Karpas-422 (cell line): ENCODE measurements at regions not wholly inside any gene's neighbourhood (a gene's known extent, or its start where the extent isn't known, plus 50 kb on each side); places are given as distances from the start of the nearest gene placed in this dataset.

ENCODE experiments used
- DNase-seq: peaks from one replicate; pipeline ENCODE4 v3.0.0-alpha.2; 2015
- H2AFZ ChIP-seq: fragments of 200-600 bp; sonication (generic); 2 replicates; pipeline ENCODE4 v1.6.1; 2014; ENCODE audit warnings: antibody characterized with exemption, low read length, mixed read lengths
- H3K27ac ChIP-seq: fragments of 200-600 bp; sonication (generic); 2 replicates; pipeline ENCODE4 v1.5.1; 2014; ENCODE audit warnings: mild to moderate bottlenecking, low read length, moderate library complexity
- H3K27me3 ChIP-seq: fragments of 200-600 bp; sonication (generic); 2 replicates; pipeline ENCODE4 v1.6.1; 2014; ENCODE audit warnings: low read length, mixed read lengths
- H3K36me3 ChIP-seq: fragments of 200-600 bp; sonication (generic); 2 replicates; pipeline ENCODE4 v1.6.1; 2014; ENCODE audit warnings: low read length, mixed read lengths; ENCODE audit not compliant: insufficient read depth
- H3K4me1 ChIP-seq: fragments of 200-600 bp; sonication (generic); 2 replicates; pipeline ENCODE4 v1.6.1; 2014; ENCODE audit warnings: mild to moderate bottlenecking, low read length, mixed read lengths
- H3K4me2 ChIP-seq: fragments of 200-600 bp; sonication (generic); 2 replicates; pipeline ENCODE4 v1.6.1; 2014; ENCODE audit warnings: low read length, low read depth, mild to moderate bottlenecking; ENCODE audit not compliant: poor library complexity, severe bottlenecking
- H3K4me3 ChIP-seq: fragments of 200-600 bp; sonication (generic); 2 replicates; pipeline ENCODE4 v1.5.1; 2014; ENCODE audit warnings: mild to moderate bottlenecking, antibody characterized with exemption, low read length, mixed read lengths
- H3K79me2 ChIP-seq: fragments of 200-600 bp; sonication (generic); 2 replicates; pipeline ENCODE4 v1.6.1; 2014; ENCODE audit warnings: mild to moderate bottlenecking, low read length, mixed read lengths
- H3K9ac ChIP-seq: fragments of 200-600 bp; sonication (generic); 2 replicates; pipeline ENCODE4 v1.6.0; 2014; ENCODE audit warnings: low read length
- H3K9me2 ChIP-seq: fragments of 200-600 bp; sonication (generic), shearing (Covaris generic); replicated peaks from 2 replicates; pipeline ENCODE4 v1.6.0; 2014; ENCODE audit warnings: mild to moderate bottlenecking, low read length, moderate library complexity; ENCODE audit not compliant: insufficient read depth
- H3K9me3 ChIP-seq: fragments of 300-700, 200-600 bp; sonication (generic); 2 replicates; pipeline ENCODE4 v1.6.1; 2014; ENCODE audit warnings: low read length, mixed read lengths
- H4K20me1 ChIP-seq: fragments of 200-600 bp; sonication (generic); 2 replicates; pipeline ENCODE4 v1.6.1; 2014; ENCODE audit warnings: mild to moderate bottlenecking, antibody characterized with exemption, low read length, low read depth; ENCODE audit not compliant: insufficient read depth

DNA sequence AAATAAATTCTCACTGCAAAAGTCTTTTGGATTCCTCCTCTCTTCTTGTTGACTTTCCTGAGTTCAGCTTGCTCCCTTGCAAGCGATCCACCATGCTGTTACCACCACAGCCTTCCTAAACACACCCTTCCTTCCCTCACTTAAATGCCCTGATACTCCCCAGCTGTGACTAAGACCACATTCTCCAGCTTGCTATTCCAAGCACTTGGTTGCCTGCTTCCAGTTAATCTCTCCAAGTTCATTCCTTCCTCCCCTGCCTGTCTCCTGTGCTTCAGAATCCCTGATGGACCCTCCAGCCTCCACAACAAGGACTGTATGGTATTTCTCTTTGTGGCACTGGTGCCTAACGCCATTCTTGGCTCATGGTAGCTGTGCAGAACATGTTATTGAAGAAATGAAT lies 603.9 kb upstream of the CADM1 start:
- no peaks in the 10 kb centered on the region for H3K4me1 ChIP-seq
- H3K4me3 ChIP-seq = no peak overlapping the region
- no peak overlapping the region for H3K4me2 ChIP-seq
- H3K79me2 ChIP-seq = no peaks in the 10 kb centered on the region
- no peaks in the 10 kb centered on the region for H3K36me3 ChIP-seq
- H3K9ac ChIP-seq = no peak overlapping the region
- H3K27ac ChIP-seq = no peak overlapping the region
- no peak overlapping the region for H2AFZ ChIP-seq
- no peaks in the 10 kb centered on the region for H4K20me1 ChIP-seq
- DNase-seq = no peak
- H3K9me3 ChIP-seq = no peaks in the 10 kb centered on the region
- H3K9me2 ChIP-seq = no peaks in the 10 kb centered on the region
- H3K27me3 ChIP-seq = no peaks in the 10 kb centered on the region

- no peaks in the 10 kb centered on the region for H3K36me3 ChIP-seq
- no peaks in the 10 kb centered on the region for H3K79me2 ChIP-seq
- no peak for DNase-seq
- no peaks in the 10 kb centered on the region for H3K4me1 ChIP-seq
- H3K4me3 ChIP-seq = no peak overlapping the region
- H3K27ac ChIP-seq = no peak overlapping the region
- no peaks in the 10 kb centered on the region for H3K9me2 ChIP-seq
- H3K9me3 ChIP-seq = no peaks in the 10 kb centered on the region
- H3K4me2 ChIP-seq = no peak overlapping the region
- no peaks in the 10 kb centered on the region for H4K20me1 ChIP-seq
- H3K9ac ChIP-seq = no peak overlapping the region
- no peaks in the 10 kb centered on the region for H3K27me3 ChIP-seq
- no peak overlapping the region for H2AFZ ChIP-seq
Measured at GRCh38 chr11:116107229-116107628, 603.0 kb upstream of the CADM1 start.

GRCh38 chr11:116104498-116105174 lies 600.4 kb upstream of the CADM1 start:
- Histone ChIP-seq H3K27me3 (no peaks in the 10 kb centered on the region), H2AFZ (no peak overlapping the region), H3K9me3 (no peaks in the 10 kb centered on the region), H3K79me2 (no peaks in the 10 kb centered on the region), H3K4me1 (no peaks in the 10 kb centered on the region), H3K4me3 (no peak overlapping the region), H3K9ac (no peak overlapping the region), H4K20me1 (no peaks in the 10 kb centered on the region), H3K36me3 (no peaks in the 10 kb centered on the region), H3K9me2 (no peaks in the 10 kb centered on the region), H3K27ac (no peak overlapping the region), H3K4me2 (no peak overlapping the region)
- DNase-seq = no peak

DNA sequence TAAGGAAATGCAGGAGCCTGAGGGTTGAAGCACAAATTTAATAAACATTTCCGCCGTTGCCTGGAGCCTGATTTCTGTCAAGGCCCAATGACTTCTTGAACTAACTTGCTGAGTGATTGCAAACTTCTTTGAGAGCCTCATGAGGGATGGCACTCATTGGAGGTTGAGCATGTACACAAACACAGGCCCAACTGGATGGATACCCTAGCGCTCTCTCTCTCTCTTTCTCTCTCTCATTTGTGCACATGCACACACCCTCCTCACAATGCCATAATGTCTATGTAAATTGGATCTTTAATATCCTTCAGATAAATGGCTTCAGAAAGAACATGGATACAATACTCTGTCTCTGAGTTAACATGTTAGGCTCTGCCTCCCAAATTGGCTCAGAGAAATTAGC lies 597.7 kb upstream of the CADM1 start:
- H3K36me3 ChIP-seq = no peaks in the 10 kb centered on the region
- no peak for DNase-seq
- no peaks in the 10 kb centered on the region for H3K4me1 ChIP-seq
- no peak overlapping the region for H3K4me3 ChIP-seq
- H2AFZ ChIP-seq = no peak overlapping the region
- no peaks in the 10 kb centered on the region for H3K9me3 ChIP-seq
- H3K9ac ChIP-seq = no peak overlapping the region
- H3K27ac ChIP-seq = no peak overlapping the region
- H3K4me2 ChIP-seq = no peak overlapping the region
- H3K27me3 ChIP-seq = no peaks in the 10 kb centered on the region
- no peaks in the 10 kb centered on the region for H3K9me2 ChIP-seq
- no peaks in the 10 kb centered on the region for H3K79me2 ChIP-seq
- H4K20me1 ChIP-seq = no peaks in the 10 kb centered on the region

GRCh38 chr11:116100016-116100415 lies 595.8 kb upstream of the CADM1 start:
- no peak for DNase-seq
- H3K9ac ChIP-seq = no peak overlapping the region
- H3K36me3 ChIP-seq = no peaks in the 10 kb centered on the region
- no peak overlapping the region for H2AFZ ChIP-seq
- no peaks in the 10 kb centered on the region for H3K9me3 ChIP-seq
- no peak overlapping the region for H3K4me2 ChIP-seq
- H3K79me2 ChIP-seq = no peaks in the 10 kb centered on the region
- no peaks in the 10 kb centered on the region for H3K9me2 ChIP-seq
- no peak overlapping the region for H3K27ac ChIP-seq
- H4K20me1 ChIP-seq = no peaks in the 10 kb centered on the region
- no peaks in the 10 kb centered on the region for H3K4me1 ChIP-seq
- H3K27me3 ChIP-seq = no peaks in the 10 kb centered on the region
- no peak overlapping the region for H3K4me3 ChIP-seq

DNA sequence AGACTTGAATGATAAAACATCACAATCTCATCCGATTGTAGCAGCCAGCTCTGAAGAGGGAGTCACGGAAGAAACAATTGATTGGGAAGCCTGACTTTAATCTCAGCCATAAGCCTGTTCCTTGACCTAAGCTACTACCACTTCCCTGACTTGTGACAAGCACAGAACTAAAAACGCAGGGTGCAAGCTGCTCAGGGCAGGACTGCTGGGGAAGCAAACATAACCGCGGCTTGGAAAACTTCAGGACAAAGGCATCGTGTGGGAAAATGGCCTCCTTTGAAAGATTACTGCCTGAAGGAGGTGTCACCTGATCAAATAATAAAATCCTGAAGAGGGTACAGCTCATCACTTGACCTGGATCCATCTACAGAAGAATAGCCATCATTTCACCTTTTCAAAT lies 595.3 kb upstream of the CADM1 start:
- Histone ChIP-seq H3K9ac (no peak overlapping the region), H3K4me3 (no peak overlapping the region), H3K4me2 (no peak overlapping the region), H2AFZ (no peak overlapping the region), H3K9me2 (no peaks in the 10 kb centered on the region), H4K20me1 (no peaks in the 10 kb centered on the region), H3K27me3 (no peaks in the 10 kb centered on the region), H3K27ac (no peak overlapping the region), H3K9me3 (no peaks in the 10 kb centered on the region), H3K36me3 (no peaks in the 10 kb centered on the region), H3K4me1 (no peaks in the 10 kb centered on the region), H3K79me2 (no peaks in the 10 kb centered on the region)
- no peak for DNase-seq

DNA sequence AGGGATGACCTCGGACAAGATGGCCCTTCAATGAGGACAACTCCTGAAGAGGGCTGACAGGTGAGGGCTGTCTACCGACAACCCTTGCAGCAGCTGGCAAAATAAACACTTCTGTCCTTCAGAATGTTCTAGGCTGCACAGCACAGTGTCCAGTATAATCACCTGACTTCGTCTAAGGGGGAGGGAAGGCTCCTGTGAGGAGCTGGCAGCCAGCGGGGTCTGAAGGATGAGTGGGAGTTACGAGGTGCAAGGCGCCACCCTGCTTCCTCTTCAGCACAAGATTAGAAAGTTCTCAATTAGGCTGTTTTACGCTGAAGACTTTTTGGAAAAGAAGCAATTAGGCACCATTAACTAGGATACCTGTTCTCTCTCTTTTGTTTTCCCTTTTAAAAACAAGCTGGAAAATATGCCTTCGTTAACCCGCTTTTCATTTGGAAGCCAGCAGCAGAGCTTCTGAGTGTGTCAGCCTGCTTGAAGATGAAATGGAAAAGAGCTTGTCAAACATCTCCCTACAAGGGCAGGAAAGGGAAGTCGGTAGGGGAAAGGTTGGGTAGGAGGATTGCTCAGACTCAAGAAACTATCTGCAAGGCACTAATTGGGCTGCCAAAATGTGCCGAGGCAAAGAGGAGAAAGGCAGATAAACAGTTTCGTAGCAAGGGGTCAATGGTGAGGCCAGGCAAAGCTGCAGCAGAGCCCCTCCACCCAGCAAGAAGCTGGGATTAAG lies 592.2 kb upstream of the CADM1 start:
- no peak overlapping the region for H3K4me3 ChIP-seq
- no peaks in the 10 kb centered on the region for H3K36me3 ChIP-seq
- no peak overlapping the region for H3K4me2 ChIP-seq
- no peak overlapping the region for H2AFZ ChIP-seq
- H3K9ac ChIP-seq = no peak overlapping the region
- H4K20me1 ChIP-seq = no peaks in the 10 kb centered on the region
- no peaks in the 10 kb centered on the region for H3K4me1 ChIP-seq
- H3K27me3 ChIP-seq = no peaks in the 10 kb centered on the region
- H3K9me3 ChIP-seq = no peaks in the 10 kb centered on the region
- H3K79me2 ChIP-seq = no peaks in the 10 kb centered on the region
- H3K27ac ChIP-seq = no peak overlapping the region
- H3K9me2 ChIP-seq = no peaks in the 10 kb centered on the region
- no peak for DNase-seq

- no peak overlapping the region for H3K9ac ChIP-seq
- no peak overlapping the region for H3K4me2 ChIP-seq
- H3K36me3 ChIP-seq = no peaks in the 10 kb centered on the region
Measured at GRCh38 chr11:116093481-116094270, 589.5 kb upstream of the CADM1 start.

More at GRCh38 chr11:116093481-116094270, 589.5 kb upstream of the CADM1 start:
- DNase-seq = no peak
- Histone ChIP-seq H3K27ac (no peak overlapping the region), H3K4me3 (no peak overlapping the region), H4K20me1 (no peaks in the 10 kb centered on the region), H2AFZ (no peak overlapping the region), H3K27me3 (no peaks in the 10 kb centered on the region), H3K79me2 (no peaks in the 10 kb centered on the region), H3K9me2 (no peaks in the 10 kb centered on the region), H3K9me3 (no peaks in the 10 kb centered on the region), H3K4me1 (no peaks in the 10 kb centered on the region)
